Thyroid gland (tissue), 4 donors: ENCODE measurements at regions not wholly inside any gene's neighbourhood (a gene's known extent, or its start where the extent isn't known, plus 50 kb on each side); places are given as distances from the start of the nearest gene placed in this dataset.

ENCODE experiments used
- CTCF ChIP-seq, 6 experiments: fragments of 200-600 bp in 3 of 6; fragments of 450-650 bp in 3 of 6; sonication (generic) in 3 of 6; IDR thresholded peaks; one replicate each; pipeline ENCODE4 v1.5.1; 2016 to 2019; ENCODE audit warnings: antibody characterized with exemption in 6 of 6, mild to moderate bottlenecking in 2 of 6, inconsistent platforms in 1 of 6, moderate library complexity in 1 of 6
- POLR2A ChIP-seq, 2 donors: fragments of 450-650 bp; IDR thresholded peaks; one replicate each; pipeline ENCODE4 v1.6.1; 2017; ENCODE audit warnings: antibody characterized with exemption in 2 of 2, mild to moderate bottlenecking in 2 of 2, moderate library complexity in 1 of 2

- TF ChIP-seq CTCF (IDR thresholded peaks at IDR 0.05) (no peak), POLR2A (IDR thresholded peaks at IDR 0.05) (no peak)
These were observed 728.7 kb downstream of the DNAH5 start for GRCh38 chr5:13215806-13216205.
